Hepatocyte (in vitro differentiated cells): ENCODE measurements at regions not wholly inside any gene's neighbourhood (a gene's known extent, or its start where the extent isn't known, plus 50 kb on each side); places are given as distances from the start of the nearest gene placed in this dataset.

Source experiments
- CTCF ChIP-seq: fragments of 200-600 bp; sonication (generic); IDR thresholded peaks from 2 replicates; pipeline ENCODE4 v1.5.1; 2016; ENCODE audit warnings: antibody characterized with exemption, mild to moderate bottlenecking; ENCODE audit not compliant: poor library complexity
- EZH2 ChIP-seq: fragments of 200-600 bp; sonication (generic); IDR thresholded peaks from 2 replicates; pipeline ENCODE4 v1.6.1; 2016; ENCODE audit warnings: antibody characterized with exemption, mild to moderate bottlenecking, borderline replicate concordance

- TF ChIP-seq CTCF, result no peak
- no peak for TF ChIP-seq EZH2
Observed at GRCh38 chr15:67946701-67947100, 106.9 kb upstream of the RNU6-1 start.
